ENCODE measurements at regions not wholly inside any gene's neighbourhood (a gene's known extent, or its start where the extent isn't known, plus 50 kb on each side); places are given as distances from the start of the nearest gene placed in this dataset.

DNA sequence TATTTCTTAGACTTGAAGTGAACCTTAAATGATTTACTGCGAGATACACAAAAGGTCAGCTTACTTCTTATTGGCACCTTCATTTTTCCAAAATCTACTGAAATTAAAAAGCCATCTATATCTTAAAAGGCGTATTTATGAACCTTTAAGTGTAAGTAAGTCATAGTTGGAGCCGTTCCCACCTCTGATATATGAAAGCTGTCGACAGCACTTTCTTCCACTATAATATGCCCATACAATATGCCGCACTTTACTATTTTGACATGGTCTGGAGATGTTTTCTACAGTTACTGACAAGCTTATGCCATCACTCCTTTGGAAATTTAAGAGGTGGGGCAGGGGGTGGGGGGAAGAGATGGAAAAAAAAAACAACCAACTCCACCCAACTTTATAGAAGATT is 155.3 kb downstream of the PHETA1 start:
- TF ChIP-seq, protein P1, sequence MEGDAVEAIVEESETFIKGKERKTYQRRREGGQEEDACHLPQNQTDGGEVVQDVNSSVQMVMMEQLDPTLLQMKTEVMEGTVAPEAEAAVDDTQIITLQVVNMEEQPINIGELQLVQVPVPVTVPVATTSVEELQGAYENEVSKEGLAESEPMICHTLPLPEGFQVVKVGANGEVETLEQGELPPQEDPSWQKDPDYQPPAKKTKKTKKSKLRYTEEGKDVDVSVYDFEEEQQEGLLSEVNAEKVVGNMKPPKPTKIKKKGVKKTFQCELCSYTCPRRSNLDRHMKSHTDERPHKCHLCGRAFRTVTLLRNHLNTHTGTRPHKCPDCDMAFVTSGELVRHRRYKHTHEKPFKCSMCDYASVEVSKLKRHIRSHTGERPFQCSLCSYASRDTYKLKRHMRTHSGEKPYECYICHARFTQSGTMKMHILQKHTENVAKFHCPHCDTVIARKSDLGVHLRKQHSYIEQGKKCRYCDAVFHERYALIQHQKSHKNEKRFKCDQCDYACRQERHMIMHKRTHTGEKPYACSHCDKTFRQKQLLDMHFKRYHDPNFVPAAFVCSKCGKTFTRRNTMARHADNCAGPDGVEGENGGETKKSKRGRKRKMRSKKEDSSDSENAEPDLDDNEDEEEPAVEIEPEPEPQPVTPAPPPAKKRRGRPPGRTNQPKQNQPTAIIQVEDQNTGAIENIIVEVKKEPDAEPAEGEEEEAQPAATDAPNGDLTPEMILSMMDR (IDR thresholded peaks at IDR 0.05), result no peak
- TF ChIP-seq MXD4 (CRISPR knock-in tag; IDR thresholded peaks at IDR 0.05; ENCODE audit: borderline replicate concordance) (no peak), CREM (CRISPR knock-in tag; IDR thresholded peaks at IDR 0.05) (no peak), NFE2L1 (CRISPR knock-in tag; IDR thresholded peaks at IDR 0.05) (no peak), E2F4 (CRISPR knock-in tag; IDR thresholded peaks at IDR 0.05; ENCODE audit: borderline replicate concordance, low read depth) (no peak), ATF1 (CRISPR knock-in tag; IDR thresholded peaks at IDR 0.05) (no peak), ZBTB21 (CRISPR knock-in tag; IDR thresholded peaks at IDR 0.05; ENCODE audit: borderline replicate concordance) (no peak), ZBTB43 (CRISPR knock-in tag; IDR thresholded peaks at IDR 0.05) (no peak), HMGA2 (CRISPR knock-in tag; IDR thresholded peaks at IDR 0.05) (no peak), GRHL2 (CRISPR knock-in tag; IDR thresholded peaks at IDR 0.05; ENCODE audit: insufficient replicate concordance, severe bottlenecking) (no peak), ATF3 (CRISPR knock-in tag; conservative IDR thresholded peaks at IDR 0.05) (no peak)
- TF ChIP-seq, protein P2, sequence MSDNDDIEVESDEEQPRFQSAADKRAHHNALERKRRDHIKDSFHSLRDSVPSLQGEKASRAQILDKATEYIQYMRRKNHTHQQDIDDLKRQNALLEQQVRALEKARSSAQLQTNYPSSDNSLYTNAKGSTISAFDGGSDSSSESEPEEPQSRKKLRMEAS (CRISPR knock-in tag; IDR thresholded peaks at IDR 0.05), result no peak
